ENCODE measurements at regions not wholly inside any gene's neighbourhood (a gene's known extent, or its start where the extent isn't known, plus 50 kb on each side); places are given as distances from the start of the nearest gene placed in this dataset.

DNA sequence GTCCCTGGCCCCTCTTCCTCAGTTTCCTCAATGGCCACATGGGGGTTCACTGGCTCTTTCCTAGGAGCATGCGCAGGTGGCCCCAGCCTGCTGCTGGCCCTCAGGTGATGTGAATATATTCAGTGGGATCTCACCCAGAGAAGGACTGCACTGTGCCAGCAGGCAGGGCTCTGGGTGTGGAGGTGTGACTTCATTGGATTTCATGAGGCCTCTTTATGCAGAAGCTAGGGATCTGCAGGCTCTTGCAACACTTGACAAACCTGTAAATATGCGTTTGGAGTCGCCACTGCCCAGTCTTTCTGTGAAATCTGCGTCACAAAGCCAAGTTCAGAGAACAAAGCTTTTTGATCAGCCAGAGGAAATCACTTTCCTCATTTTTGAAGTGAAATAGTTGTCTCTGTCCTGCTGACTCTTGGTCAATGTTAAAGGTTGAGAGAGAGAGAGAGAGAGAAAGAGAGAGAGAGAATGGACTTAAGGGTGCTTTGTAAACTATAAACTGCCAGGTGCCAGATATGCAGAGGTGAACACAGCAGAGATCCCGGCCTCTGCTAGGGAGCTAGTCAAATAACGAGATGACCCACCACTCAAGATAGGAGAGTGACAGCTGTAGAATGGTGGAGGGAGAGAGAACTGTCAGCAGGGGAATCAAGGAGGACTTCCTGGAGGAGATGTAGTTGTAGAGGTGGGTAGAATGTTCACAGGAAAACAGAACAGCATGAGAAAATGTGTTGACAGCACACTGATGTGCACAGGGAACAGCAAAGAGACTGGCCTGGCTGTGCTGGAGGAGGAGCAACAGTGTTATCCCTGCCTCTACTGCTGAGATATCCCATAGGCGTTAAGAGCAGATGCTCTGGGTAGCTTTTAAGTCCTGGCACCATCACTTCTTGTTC, 167.0 kb upstream of the ZNF618 start:
- in situ Hi-C loops (cut with MboI; ENCODE audit: low sequenced_read_pairs, unreplicated experiment): no loop called here
- TF ChIP-seq, protein P1, sequence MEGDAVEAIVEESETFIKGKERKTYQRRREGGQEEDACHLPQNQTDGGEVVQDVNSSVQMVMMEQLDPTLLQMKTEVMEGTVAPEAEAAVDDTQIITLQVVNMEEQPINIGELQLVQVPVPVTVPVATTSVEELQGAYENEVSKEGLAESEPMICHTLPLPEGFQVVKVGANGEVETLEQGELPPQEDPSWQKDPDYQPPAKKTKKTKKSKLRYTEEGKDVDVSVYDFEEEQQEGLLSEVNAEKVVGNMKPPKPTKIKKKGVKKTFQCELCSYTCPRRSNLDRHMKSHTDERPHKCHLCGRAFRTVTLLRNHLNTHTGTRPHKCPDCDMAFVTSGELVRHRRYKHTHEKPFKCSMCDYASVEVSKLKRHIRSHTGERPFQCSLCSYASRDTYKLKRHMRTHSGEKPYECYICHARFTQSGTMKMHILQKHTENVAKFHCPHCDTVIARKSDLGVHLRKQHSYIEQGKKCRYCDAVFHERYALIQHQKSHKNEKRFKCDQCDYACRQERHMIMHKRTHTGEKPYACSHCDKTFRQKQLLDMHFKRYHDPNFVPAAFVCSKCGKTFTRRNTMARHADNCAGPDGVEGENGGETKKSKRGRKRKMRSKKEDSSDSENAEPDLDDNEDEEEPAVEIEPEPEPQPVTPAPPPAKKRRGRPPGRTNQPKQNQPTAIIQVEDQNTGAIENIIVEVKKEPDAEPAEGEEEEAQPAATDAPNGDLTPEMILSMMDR (IDR thresholded peaks at IDR 0.05; ENCODE audit: borderline replicate concordance, control extremely low read depth, extremely low read depth, insufficient read depth, missing control alignments): no peak
- no peak for DNase-seq (ENCODE audit: low spot score)

DNA sequence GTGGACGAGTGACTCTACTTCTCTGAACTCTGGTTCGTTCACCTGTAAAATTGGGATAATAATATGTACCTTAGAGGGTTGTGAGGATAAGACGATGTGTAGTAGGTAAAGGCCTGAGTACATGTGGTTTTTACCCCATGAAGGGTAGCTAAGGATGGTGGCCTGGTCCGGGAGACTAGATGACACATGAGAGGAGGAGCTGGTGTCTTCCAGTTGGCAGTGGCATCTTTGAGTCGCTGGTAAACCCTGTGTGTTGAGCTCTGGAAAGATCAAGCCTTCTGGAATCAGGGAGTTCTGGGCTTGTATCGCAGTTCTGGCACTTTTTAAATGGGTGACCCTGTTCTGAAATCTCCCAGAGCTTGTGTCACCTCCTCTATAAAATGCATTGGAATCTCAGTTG, 166.4 kb upstream of the ZNF618 start:
- TF ChIP-seq, protein P1 (IDR thresholded peaks at IDR 0.05; ENCODE audit: borderline replicate concordance, control extremely low read depth, extremely low read depth, insufficient read depth, missing control alignments): no peak
- DNase-seq (ENCODE audit: low spot score): no peak
- in situ Hi-C loops (cut with MboI; ENCODE audit: low sequenced_read_pairs, unreplicated experiment): no loop called here

DNA sequence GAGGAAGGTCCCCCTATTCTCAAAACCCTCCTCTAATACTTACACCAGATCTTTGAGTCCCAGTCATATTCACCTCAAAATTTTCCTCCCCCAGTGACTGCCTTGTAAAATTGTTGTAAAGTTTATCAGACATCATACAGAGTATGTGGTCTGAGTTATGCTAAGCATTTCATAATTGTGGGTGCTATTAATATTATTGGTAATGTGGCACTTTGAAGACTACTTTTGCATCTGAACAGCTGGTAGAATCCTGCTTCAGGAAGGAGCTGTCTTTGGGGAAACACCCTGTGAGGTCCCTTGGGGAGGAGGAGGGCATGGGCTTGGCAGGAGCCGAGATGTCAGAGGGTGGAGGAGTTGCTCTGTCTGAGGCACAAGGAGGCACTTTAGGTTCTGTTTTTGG, 164.9 kb upstream of the ZNF618 start:
- in situ Hi-C loops (cut with MboI; ENCODE audit: low sequenced_read_pairs, unreplicated experiment): no loop called here
- TF ChIP-seq, protein P1 (IDR thresholded peaks at IDR 0.05; ENCODE audit: borderline replicate concordance, control extremely low read depth, extremely low read depth, insufficient read depth, missing control alignments): no peak
- DNase-seq (ENCODE audit: low spot score): no peak

DNA sequence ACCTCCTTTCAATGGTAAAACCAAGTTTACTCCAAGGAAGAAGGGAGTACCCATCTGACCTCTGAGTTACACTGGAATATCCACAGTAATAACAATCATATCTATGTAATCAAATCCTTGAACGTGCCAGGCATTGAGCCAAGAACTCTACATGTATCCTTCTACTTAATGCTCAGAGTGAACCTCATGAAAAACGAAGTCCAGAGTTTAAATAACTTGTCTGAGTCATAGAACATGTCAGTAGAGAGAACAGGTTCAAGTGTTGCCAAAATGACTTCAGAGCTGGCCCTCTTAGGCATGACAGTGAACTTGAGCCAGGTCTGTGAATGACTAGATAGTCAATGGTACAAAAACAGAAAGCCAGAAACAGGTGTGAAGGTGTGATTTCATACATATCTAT, 164.1 kb upstream of the ZNF618 start:
- DNase-seq (ENCODE audit: low spot score): no peak
- in situ Hi-C loops (cut with MboI; ENCODE audit: low sequenced_read_pairs, unreplicated experiment): no loop called here
- TF ChIP-seq, protein P1 (IDR thresholded peaks at IDR 0.05; ENCODE audit: borderline replicate concordance, control extremely low read depth, extremely low read depth, insufficient read depth, missing control alignments): no peak

DNA sequence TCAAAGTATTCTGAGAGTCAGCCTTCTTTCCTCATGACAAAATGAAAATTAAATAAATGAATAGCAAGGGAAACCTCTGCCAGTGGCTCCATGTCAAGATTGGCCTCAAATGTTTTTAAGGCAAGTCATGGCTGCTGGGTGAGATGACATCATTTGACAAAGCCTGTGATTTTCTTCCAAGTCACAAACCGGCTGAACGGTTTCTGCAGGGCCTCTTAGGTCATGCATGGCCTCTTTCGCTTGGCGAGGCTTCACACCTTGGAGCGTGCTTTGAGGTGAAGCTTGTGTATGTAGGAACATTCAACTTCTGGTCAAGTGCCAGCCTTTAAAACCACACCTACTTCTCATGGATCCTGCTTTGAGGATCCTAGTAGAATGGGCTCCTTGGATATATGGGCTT, 161.0 kb upstream of the ZNF618 start:
- in situ Hi-C loops (cut with MboI; ENCODE audit: low sequenced_read_pairs, unreplicated experiment): no loop called here
- DNase-seq (ENCODE audit: low spot score): no peak
- TF ChIP-seq, protein P1 (IDR thresholded peaks at IDR 0.05; ENCODE audit: borderline replicate concordance, control extremely low read depth, extremely low read depth, insufficient read depth, missing control alignments): no peak

DNA sequence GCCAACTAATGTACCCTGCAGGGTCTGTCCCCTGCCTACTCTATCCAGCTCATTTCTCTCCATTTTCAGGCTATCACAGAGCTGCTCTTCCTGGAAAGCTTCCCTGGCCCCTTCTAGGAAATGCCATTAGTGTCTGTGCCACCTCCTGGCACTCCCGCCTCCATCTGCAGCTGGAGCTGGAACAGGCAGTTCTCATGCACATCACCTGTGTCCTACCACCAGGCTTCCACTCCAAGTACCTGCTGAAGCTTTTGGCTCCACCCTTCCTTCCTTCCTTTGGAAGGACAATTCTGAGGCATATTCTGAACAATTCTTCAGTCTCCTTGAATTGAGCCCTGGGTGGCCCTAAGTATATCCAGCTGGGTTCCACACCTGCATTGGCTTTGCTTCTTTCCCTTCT, 156.2 kb upstream of the ZNF618 start:
- TF ChIP-seq, protein P1 (IDR thresholded peaks at IDR 0.05; ENCODE audit: borderline replicate concordance, control extremely low read depth, extremely low read depth, insufficient read depth, missing control alignments): no peak
- DNase-seq (ENCODE audit: low spot score): no peak
- in situ Hi-C loops (cut with MboI; ENCODE audit: low sequenced_read_pairs, unreplicated experiment): no loop called here

Measured in GM13976 (cell line).